Right atrium auricular region (tissue), 2 donors: ENCODE measurements at regions not wholly inside any gene's neighbourhood (a gene's known extent, or its start where the extent isn't known, plus 50 kb on each side); places are given as distances from the start of the nearest gene placed in this dataset.
"Not testable (repeated sequence)": the region's sequence is repeated elsewhere in the genome, so short reads cannot be mapped to it uniquely, and the experiment has no call there.

Experiments used
- DNase-seq: peaks from one replicate; pipeline ENCODE4 v3.0.0-alpha.2; 2019; ENCODE audit warnings: low spot score
- H3K27ac ChIP-seq, 2 donors: fragments of 200-600 bp; sonication (generic); 1 replicate in 1 of 2; 2 replicates in 1 of 2; pipeline ENCODE4 v1.5.1; 2016 to 2019
- H3K27me3 ChIP-seq, 2 donors: fragments of 200-600 bp; sonication (generic); one replicate each; pipeline versions ENCODE4 v1.5.1 to v1.6.0; 2017 to 2019
- H3K36me3 ChIP-seq: fragments of 200-600 bp; sonication (generic); one replicate; pipeline ENCODE4 v1.5.1; 2016
- H3K4me1 ChIP-seq, 2 donors: fragments of 200-600 bp; sonication (generic); one replicate each; pipeline versions ENCODE4 v1.5.1 to v1.6.0; 2017 to 2019
- H3K4me3 ChIP-seq, 2 donors: fragments of 200-600 bp; sonication (generic); 1 replicate in 1 of 2; 2 replicates in 1 of 2; pipeline ENCODE4 v1.5.1; 2017 to 2019; ENCODE audit warnings: mild to moderate bottlenecking in 1 of 2, moderate library complexity in 1 of 2
- H3K9me3 ChIP-seq, 2 donors: fragments of 200-600 bp; sonication (generic); one replicate each; pipeline ENCODE4 v1.5.1; 2019
- CTCF ChIP-seq, 2 donors: fragments of 200-600 bp; sonication (generic); IDR thresholded peaks; one replicate each; pipeline ENCODE4 v1.5.1; 2019; ENCODE audit warnings: antibody characterized with exemption in 2 of 2

- no peaks in the 10 kb centered on the region for H3K36me3 ChIP-seq
- peaks cover 0 to 10% of the 10 kb centered on the region in 2 donors for H3K27me3 ChIP-seq
- no peak overlapping the region for H3K4me3 ChIP-seq
- no peak for DNase-seq
- H3K4me1 ChIP-seq, result no peaks in the 10 kb centered on the region
- H3K27ac ChIP-seq, result no peak overlapping the region
- no peaks in the 10 kb centered on the region for H3K9me3 ChIP-seq
- no peak for TF ChIP-seq CTCF (IDR thresholded peaks at IDR 0.05)
Observed at GRCh38 chr6:27591699-27592480, 119.0 kb upstream of the ZNF184 start.

- not testable (repeated sequence) for DNase-seq, H3K36me3 ChIP-seq, H3K9me3 ChIP-seq, H3K4me3 ChIP-seq, H3K27ac ChIP-seq, H3K27me3 ChIP-seq, H3K4me1 ChIP-seq
Observed at GRCh38 chr6:27585316-27585715, 112.4 kb upstream of the ZNF184 start.

GRCh38 chr6:27584326-27584725, 111.4 kb upstream of the ZNF184 start:
- H3K4me1 ChIP-seq, result no peaks in the 10 kb centered on the region
- no peak overlapping the region for H3K27ac ChIP-seq
- DNase-seq, result no peak
- no peaks in the 10 kb centered on the region for H3K27me3 ChIP-seq
- TF ChIP-seq CTCF (IDR thresholded peaks at IDR 0.05), result no peak
- H3K4me3 ChIP-seq, result no peak overlapping the region
- no peaks in the 10 kb centered on the region for H3K9me3 ChIP-seq
- H3K36me3 ChIP-seq, result no peaks in the 10 kb centered on the region

- Histone ChIP-seq H3K4me3 (no peak overlapping the region), H3K27ac (no peak overlapping the region), H3K9me3 (no peaks in the 10 kb centered on the region), H3K4me1 (no peaks in the 10 kb centered on the region), H3K27me3 (no peaks in the 10 kb centered on the region), H3K36me3 (no peaks in the 10 kb centered on the region)
- DNase-seq, result no peak
- no peak for TF ChIP-seq CTCF (IDR thresholded peaks at IDR 0.05)
Observed at GRCh38 chr6:27582928-27583725, 110.2 kb upstream of the ZNF184 start.

GRCh38 chr6:27579973-27580372, 107.1 kb upstream of the ZNF184 start:
- Histone ChIP-seq H3K9me3 (no peaks in the 10 kb centered on the region), H3K27ac (no peak overlapping the region), H3K36me3 (no peaks in the 10 kb centered on the region), H3K4me3 (no peak overlapping the region), H3K4me1 (no peaks in the 10 kb centered on the region), H3K27me3 (no peaks in the 10 kb centered on the region)
- TF ChIP-seq CTCF (IDR thresholded peaks at IDR 0.05), result no peak
- DNase-seq, result no peak

- Histone ChIP-seq H3K27me3 (no peaks in the 10 kb centered on the region), H3K36me3 (no peaks in the 10 kb centered on the region), H3K9me3 (no peaks in the 10 kb centered on the region), H3K4me1 (no peaks in the 10 kb centered on the region), H3K4me3 (no peak overlapping the region), H3K27ac (no peak overlapping the region)
- TF ChIP-seq CTCF (IDR thresholded peaks at IDR 0.05), result no peak
- no peak for DNase-seq
Observed at GRCh38 chr6:27577922-27578321, 105.0 kb upstream of the ZNF184 start.
